T-helper 2 cell treated with Interferon-gamma antibody and Interleukin-4, amounts not matched to agents 5 μg/mL and 100 μg/mL, for 36 hours (primary cell): ENCODE measurements at regions not wholly inside any gene's neighbourhood (a gene's known extent, or its start where the extent isn't known, plus 50 kb on each side); places are given as distances from the start of the nearest gene placed in this dataset.

Source experiments
- DNase-seq: peaks from one replicate; pipeline ENCODE4 v3.0.0; 2021; ENCODE audit warnings: low spot score
- H3K27ac Mint-ChIP-seq: one replicate; pipeline ENCODE4 v1.8.0; 2021; ENCODE audit warnings: mild to moderate bottlenecking, mixed read lengths
- H3K27me3 Mint-ChIP-seq: one replicate; pipeline ENCODE4 v1.8.0; 2021; ENCODE audit warnings: low read depth, mixed read lengths
- H3K36me3 Mint-ChIP-seq: one replicate; pipeline ENCODE4 v1.8.0; 2021; ENCODE audit warnings: low read depth, mixed read lengths
- H3K4me1 Mint-ChIP-seq: one replicate; pipeline ENCODE4 v1.8.0; 2021; ENCODE audit warnings: low read depth, mixed read lengths
- H3K4me3 Mint-ChIP-seq: one replicate; pipeline ENCODE4 v1.8.0; 2022; ENCODE audit warnings: mild to moderate bottlenecking, moderate library complexity, mixed read lengths
- H3K9me3 Mint-ChIP-seq: one replicate; pipeline ENCODE4 v1.8.0; 2021; ENCODE audit warnings: mixed read lengths

DNA sequence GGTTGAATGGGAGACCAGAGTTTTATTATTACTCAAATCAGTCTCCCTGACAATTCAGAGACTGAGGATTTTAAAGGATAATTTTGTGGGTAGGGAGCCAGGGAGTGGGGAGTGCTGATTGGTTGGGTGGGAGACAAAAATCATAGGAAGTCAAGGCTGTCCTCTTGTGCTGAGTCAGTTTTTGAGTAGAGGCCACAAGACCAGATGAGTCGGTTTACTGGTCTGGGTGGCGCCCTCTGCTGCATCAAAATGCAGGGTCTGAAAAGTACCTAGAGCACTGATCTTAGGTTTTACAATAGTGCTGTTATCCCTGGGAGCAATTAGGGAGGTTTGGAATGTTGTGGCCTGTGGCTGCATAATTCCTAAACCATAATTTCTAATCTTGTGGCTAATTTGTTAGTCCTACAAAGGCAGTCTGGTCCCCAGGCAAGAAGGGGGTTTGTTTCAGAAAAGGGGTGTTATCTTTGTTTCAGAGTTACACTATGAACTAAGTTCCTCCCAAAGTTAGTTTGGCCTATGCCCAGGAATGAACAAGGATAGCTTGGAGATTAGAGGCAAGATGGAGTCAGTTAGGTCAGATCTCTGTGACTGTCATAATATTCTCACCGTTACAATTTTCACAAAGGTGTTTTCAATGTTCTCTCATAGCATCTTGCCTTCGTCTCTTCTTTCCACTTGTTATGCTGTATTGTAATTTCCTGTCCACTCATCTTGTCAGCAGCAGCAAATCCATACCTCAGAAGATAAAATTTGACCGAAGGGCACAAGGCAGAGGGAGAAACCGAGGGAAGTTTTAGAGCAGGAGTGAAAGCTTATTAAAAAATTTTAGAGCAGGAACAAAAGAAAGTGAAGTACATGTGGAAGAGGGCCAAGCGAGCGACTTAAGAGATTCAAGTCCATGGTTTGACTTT, 59.2 kb upstream of the CLINT1 start:
- Mint-ChIP-seq H3K4me3 (peak overlapping the region; percentile 73), H3K36me3 (no peaks in the 10 kb centered on the region), H3K27me3 (peaks cover 2% of the 10 kb centered on the region), H3K9me3 (no peaks in the 10 kb centered on the region), H3K4me1 (peaks cover 34% of the 10 kb centered on the region), H3K27ac (peak overlapping the region; percentile 90)
- peak; percentile 55 for DNase-seq

DNA sequence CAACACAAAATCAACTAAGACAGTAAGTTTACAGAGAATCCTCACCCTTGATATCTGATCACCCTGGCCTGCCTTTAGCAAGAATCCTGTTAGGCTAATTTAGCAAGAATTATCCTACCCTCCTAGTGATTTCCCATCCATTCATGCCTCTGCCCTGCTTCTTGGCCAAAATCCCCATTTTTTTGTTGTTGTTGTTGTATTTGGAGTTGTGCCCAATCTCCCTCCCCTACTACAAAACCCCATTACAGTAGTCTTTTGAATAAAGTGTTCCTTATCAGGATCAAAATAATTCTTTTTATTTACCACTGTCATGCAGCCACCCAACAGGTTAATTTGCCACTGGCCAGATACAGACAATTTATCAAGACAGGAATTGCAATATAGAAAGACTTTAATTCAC, 58.5 kb upstream of the CLINT1 start:
- Mint-ChIP-seq H3K4me3 (no peak overlapping the region), H3K36me3 (no peaks in the 10 kb centered on the region), H3K4me1 (peaks cover 34% of the 10 kb centered on the region), H3K27ac (peak overlapping the region; percentile 90), H3K27me3 (peaks cover 2% of the 10 kb centered on the region), H3K9me3 (no peaks in the 10 kb centered on the region)
- no peak for DNase-seq

DNA sequence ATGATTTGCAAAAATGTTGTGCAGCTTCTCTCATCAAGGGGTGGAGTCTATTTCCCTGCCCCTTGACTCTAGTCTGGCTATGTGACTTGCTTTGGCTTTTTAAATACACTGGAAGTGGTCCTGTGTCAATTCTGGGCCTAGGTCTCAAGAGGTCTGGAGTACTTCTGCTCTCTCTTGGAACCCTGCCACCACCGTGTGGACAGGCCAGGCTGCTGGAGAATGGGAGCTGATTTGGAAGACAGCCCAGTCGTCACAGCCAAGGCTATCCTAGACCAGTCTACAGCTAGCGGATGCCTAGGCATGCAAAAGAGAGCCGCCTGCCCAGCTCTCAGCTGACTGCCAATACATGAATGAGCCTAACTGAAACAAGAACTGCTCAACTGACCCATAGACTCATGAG, 56.7 kb upstream of the CLINT1 start:
- no peaks in the 10 kb centered on the region for H3K9me3 Mint-ChIP-seq
- DNase-seq: no peak
- no peaks in the 10 kb centered on the region for H3K36me3 Mint-ChIP-seq
- peaks cover 2% of the 10 kb centered on the region for H3K27me3 Mint-ChIP-seq
- H3K4me1 Mint-ChIP-seq: peaks cover 32% of the 10 kb centered on the region
- H3K27ac Mint-ChIP-seq: no peak overlapping the region
- no peak overlapping the region for H3K4me3 Mint-ChIP-seq

DNA sequence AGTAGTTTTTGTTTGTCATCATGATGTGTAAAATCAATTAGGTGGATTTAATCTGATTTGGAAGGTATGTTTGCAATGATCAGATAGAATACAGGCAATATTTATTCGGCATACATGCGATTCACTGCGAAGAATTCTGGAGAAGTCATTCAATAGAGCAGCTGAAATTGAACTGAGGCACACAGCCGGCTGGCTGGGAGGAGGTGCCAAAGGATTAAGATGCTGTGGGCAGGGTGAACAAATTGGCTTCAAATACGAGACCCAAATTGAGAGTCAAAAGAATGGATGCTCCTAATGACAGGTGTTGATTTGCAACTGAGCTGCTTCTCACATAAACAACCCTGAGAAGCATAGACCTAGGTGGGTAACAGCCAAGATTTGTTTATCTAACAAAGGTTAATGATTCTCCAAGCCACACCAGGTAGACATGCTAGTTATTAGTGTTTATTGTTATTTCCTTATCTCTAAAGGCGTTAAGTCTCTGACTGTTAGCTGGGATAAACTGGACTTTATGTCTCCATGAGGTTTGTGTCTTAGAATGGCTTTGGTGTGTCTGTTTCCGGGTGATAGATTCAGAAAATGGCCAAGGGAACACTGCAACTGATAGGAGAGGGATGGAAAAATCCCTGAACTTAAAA, 55.3 kb upstream of the CLINT1 start:
- Mint-ChIP-seq H3K4me3 (no peak overlapping the region), H3K4me1 (peaks cover 22% of the 10 kb centered on the region), H3K27me3 (peaks cover 5% of the 10 kb centered on the region), H3K36me3 (no peaks in the 10 kb centered on the region), H3K27ac (no peak overlapping the region), H3K9me3 (no peaks in the 10 kb centered on the region)
- no peak for DNase-seq

DNA sequence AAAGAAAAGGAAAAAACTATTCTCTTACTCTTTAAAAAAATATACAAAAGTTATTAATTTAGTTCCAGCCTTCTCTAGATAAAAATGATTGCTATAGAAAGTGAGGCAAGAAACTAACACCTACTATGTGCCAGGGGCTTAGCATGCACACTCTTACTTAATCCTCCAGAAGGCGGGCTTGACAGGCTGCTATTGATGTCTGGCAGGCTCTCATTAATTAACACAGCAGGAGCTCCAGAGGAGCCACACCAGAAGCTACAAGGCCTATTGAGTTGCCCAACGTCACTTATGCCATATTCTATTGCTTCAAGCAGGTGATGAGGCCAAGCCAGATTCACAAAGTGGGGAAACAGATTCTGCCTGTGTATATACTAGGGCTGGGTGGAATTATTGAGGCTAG, 54.6 kb upstream of the CLINT1 start:
- no peak for DNase-seq
- no peak overlapping the region for H3K4me3 Mint-ChIP-seq
- H3K27me3 Mint-ChIP-seq: peaks cover 8% of the 10 kb centered on the region
- peaks cover 15% of the 10 kb centered on the region for H3K4me1 Mint-ChIP-seq
- H3K9me3 Mint-ChIP-seq: no peaks in the 10 kb centered on the region
- H3K36me3 Mint-ChIP-seq: no peaks in the 10 kb centered on the region
- no peak overlapping the region for H3K27ac Mint-ChIP-seq

DNA sequence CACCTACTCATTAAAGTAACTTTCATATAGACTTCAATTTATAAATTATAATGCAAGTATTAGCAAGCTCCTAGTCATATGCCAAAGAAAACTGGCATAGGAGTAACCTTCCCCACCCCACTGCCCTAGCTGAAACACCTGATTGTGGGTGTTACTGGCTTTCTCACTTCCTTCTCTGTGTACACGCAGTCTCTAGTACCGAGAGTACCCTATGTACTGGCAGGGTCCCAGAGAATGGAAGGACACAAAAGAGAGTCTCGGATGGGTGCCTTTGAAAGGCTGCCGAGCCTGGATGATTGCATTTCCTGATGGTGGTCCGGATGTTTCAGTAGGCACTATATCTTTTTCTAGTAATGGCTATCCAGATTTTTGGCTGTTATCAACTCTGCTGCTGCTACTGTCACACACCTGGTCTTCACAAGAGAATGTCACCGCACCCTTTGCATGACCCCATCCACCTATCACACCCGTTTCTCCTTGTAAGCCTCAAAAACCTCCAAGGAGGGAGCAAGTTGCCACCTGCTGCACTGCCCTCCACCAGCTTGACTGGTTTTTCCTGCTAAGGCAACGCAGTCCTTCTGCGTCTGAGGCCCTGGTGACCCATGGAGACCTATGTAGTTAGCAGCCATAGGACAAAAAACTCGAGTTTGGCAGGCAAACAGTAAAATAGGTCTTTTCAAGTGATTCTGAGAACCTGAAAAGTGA, 53.8 kb upstream of the CLINT1 start:
- no peak overlapping the region for H3K27ac Mint-ChIP-seq
- no peaks in the 10 kb centered on the region for H3K36me3 Mint-ChIP-seq
- H3K27me3 Mint-ChIP-seq: peaks cover 10% of the 10 kb centered on the region
- no peak for DNase-seq
- H3K4me3 Mint-ChIP-seq: no peak overlapping the region
- peaks cover 7% of the 10 kb centered on the region for H3K4me1 Mint-ChIP-seq
- no peaks in the 10 kb centered on the region for H3K9me3 Mint-ChIP-seq

DNA sequence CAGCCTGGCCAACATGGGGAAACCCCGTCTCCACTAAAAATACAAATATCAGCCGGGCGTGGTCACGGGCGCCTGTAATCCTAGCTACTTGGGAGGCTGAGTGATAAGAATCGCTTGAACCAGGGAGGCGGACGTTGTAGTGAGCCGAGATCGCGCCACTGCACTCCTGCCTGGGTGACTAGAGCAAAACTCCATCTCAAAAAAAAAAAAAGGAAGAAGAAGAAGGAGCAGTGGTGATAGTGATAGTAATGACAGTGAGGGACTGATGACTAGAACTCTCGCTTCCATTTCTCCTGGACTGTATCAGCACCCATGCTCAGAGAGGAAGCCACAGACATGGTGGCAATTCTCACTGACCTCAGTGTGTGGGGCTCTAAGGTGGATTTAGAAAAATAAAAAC, 52.6 kb upstream of the CLINT1 start:
- Mint-ChIP-seq H3K36me3 (no peaks in the 10 kb centered on the region), H3K27me3 (peaks cover 10% of the 10 kb centered on the region), H3K4me3 (no peak overlapping the region), H3K27ac (no peak overlapping the region), H3K9me3 (no peaks in the 10 kb centered on the region), H3K4me1 (peaks cover 2% of the 10 kb centered on the region)
- no peak for DNase-seq
